DND-41 (cell line): ENCODE measurements at regions not wholly inside any gene's neighbourhood (a gene's known extent, or its start where the extent isn't known, plus 50 kb on each side); places are given as distances from the start of the nearest gene placed in this dataset.
"Not testable (repeated sequence)": the region's sequence is repeated elsewhere in the genome, so short reads cannot be mapped to it uniquely, and the experiment has no call there.

Experiments
- ATAC-seq: fragments of 200-7000 bp; cut with Tn5 transposase; 3 replicates; pipeline ENCODE4 v1.9.1; 2021; ENCODE audit warnings: low read depth; ENCODE audit not compliant: insufficient read depth
- DNase-seq: peaks from one replicate; pipeline ENCODE4 v3.0.0-alpha.2; 2020
- H2AFZ ChIP-seq: 2 replicates; pipeline ENCODE4 v1.6.0; 2012; ENCODE audit warnings: low read depth, low read length
- H3K27ac ChIP-seq: 2 replicates; pipeline ENCODE4 v1.5.1; 2012; ENCODE audit warnings: low read length, inconsistent platforms
- H3K27me3 ChIP-seq: fragments of 200-600 bp; sonication (generic); 2 replicates; pipeline ENCODE4 v1.6.0; 2012; ENCODE audit warnings: low read length, mild to moderate bottlenecking, inconsistent platforms; ENCODE audit not compliant: insufficient read depth, poor library complexity
- H3K36me3 ChIP-seq: 2 replicates; pipeline ENCODE4 v1.5.1; 2012; ENCODE audit warnings: low read length, inconsistent platforms; ENCODE audit not compliant: insufficient read depth
- H3K4me1 ChIP-seq: 2 replicates; pipeline ENCODE4 v1.5.1; 2012; ENCODE audit warnings: mild to moderate bottlenecking, low read length; ENCODE audit not compliant: insufficient read depth
- H3K4me2 ChIP-seq: 2 replicates; pipeline ENCODE4 v1.6.0; 2012; ENCODE audit warnings: mild to moderate bottlenecking, moderate library complexity, low read length, inconsistent platforms; ENCODE audit not compliant: insufficient read depth
- H3K4me3 ChIP-seq, 2 experiments: fragments of 200-600 bp in 1 of 2; shearing (Covaris generic) in 1 of 2; 2 replicates each; pipeline ENCODE4 v1.5.1; 2012 to 2016; ENCODE audit warnings: inconsistent platforms in 2 of 2, low read length in 2 of 2, mild to moderate bottlenecking in 2 of 2, low read depth in 1 of 2, moderate library complexity in 1 of 2
- H3K79me2 ChIP-seq: 2 replicates; pipeline ENCODE4 v1.6.0; 2012; ENCODE audit warnings: low read length, inconsistent platforms; ENCODE audit not compliant: insufficient read depth
- H3K9ac ChIP-seq: 2 replicates; pipeline ENCODE4 v1.6.0; 2012; ENCODE audit warnings: low read depth, mild to moderate bottlenecking, inconsistent platforms, low read length, moderate library complexity
- H3K9me3 ChIP-seq: 2 replicates; pipeline ENCODE4 v1.5.1; 2012; ENCODE audit warnings: low read length, moderate library complexity, mild to moderate bottlenecking, inconsistent platforms; ENCODE audit not compliant: insufficient read depth, severe bottlenecking
- H4K20me1 ChIP-seq: 2 replicates; pipeline ENCODE4 v1.6.0; 2012; ENCODE audit warnings: low read length; ENCODE audit not compliant: insufficient read depth
- EZH2 ChIP-seq: IDR thresholded peaks from 3 replicates; pipeline ENCODE4 v1.6.1; 2012; ENCODE audit warnings: borderline replicate concordance, low read depth, mild to moderate bottlenecking, moderate library complexity, low read length, inconsistent platforms; ENCODE audit not compliant: severe bottlenecking
- TF ChIP-seq, protein P1 (sequence below): IDR thresholded peaks from 2 replicates; pipeline ENCODE4 v1.5.1; 2012; ENCODE audit warnings: borderline replicate concordance, low read length, moderate library complexity, mild to moderate bottlenecking; ENCODE audit not compliant: poor library complexity, severe bottlenecking; ENCODE audit errors: extremely low read depth

DNA sequence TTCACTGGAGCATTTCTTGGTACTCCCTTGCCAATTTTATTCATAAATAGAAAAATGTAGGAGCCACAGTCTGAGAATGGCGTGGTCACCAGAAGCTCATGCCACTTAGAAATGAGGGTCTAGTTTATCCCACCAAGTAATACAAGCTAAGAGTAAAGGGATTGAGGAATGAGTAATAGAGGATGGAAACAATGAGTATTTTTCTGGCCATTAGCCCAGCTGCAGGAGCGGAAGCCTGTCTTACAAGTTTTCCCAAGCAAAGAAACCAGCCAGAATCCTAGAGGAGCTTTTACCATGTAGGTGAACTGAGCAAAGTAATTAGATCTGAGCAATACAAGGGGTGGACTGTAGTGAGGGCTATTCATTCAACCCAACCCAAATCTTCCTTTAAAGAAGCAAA lies 160.7 kb upstream of the NPY2R start:
- no peak overlapping the region for H3K9ac ChIP-seq
- no peaks in the 10 kb centered on the region for H3K36me3 ChIP-seq
- TF ChIP-seq, protein P1, sequence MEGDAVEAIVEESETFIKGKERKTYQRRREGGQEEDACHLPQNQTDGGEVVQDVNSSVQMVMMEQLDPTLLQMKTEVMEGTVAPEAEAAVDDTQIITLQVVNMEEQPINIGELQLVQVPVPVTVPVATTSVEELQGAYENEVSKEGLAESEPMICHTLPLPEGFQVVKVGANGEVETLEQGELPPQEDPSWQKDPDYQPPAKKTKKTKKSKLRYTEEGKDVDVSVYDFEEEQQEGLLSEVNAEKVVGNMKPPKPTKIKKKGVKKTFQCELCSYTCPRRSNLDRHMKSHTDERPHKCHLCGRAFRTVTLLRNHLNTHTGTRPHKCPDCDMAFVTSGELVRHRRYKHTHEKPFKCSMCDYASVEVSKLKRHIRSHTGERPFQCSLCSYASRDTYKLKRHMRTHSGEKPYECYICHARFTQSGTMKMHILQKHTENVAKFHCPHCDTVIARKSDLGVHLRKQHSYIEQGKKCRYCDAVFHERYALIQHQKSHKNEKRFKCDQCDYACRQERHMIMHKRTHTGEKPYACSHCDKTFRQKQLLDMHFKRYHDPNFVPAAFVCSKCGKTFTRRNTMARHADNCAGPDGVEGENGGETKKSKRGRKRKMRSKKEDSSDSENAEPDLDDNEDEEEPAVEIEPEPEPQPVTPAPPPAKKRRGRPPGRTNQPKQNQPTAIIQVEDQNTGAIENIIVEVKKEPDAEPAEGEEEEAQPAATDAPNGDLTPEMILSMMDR = no peak
- TF ChIP-seq EZH2 = no peak
- no peaks in the 10 kb centered on the region for H4K20me1 ChIP-seq
- H3K4me2 ChIP-seq = no peak overlapping the region
- DNase-seq (no peak), ATAC-seq (no peak)
- H3K9me3 ChIP-seq = no peaks in the 10 kb centered on the region
- H3K79me2 ChIP-seq = no peaks in the 10 kb centered on the region
- no peak overlapping the region for H3K4me3 ChIP-seq
- H3K27me3 ChIP-seq = no peaks in the 10 kb centered on the region
- H2AFZ ChIP-seq = no peak overlapping the region
- no peaks in the 10 kb centered on the region for H3K4me1 ChIP-seq
- no peak overlapping the region for H3K27ac ChIP-seq

DNA sequence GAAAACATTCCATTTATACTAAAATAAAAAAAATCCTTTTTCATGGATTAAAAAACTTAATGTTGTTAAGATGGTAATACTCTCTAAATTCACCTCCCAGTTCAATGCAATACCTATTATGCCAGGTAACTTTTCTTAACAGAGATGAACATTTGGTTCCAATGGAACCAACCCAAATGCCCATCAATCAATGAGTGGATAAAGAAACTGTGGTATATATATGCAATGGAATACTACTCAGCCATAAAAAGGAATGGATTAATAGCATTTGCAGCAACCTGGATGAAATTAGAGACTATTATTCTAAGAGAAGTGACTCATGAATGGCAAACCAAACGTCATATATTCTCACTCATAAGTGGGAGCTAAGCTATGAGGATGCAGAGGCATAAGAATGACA lies 154.4 kb upstream of the NPY2R start:
- not testable (repeated sequence) for H2AFZ ChIP-seq, DNase-seq, H3K4me3 ChIP-seq, ATAC-seq, H3K9me3 ChIP-seq, H3K4me2 ChIP-seq, H3K4me1 ChIP-seq, H4K20me1 ChIP-seq, H3K27me3 ChIP-seq, H3K27ac ChIP-seq, H3K36me3 ChIP-seq, H3K9ac ChIP-seq, H3K79me2 ChIP-seq

DNA sequence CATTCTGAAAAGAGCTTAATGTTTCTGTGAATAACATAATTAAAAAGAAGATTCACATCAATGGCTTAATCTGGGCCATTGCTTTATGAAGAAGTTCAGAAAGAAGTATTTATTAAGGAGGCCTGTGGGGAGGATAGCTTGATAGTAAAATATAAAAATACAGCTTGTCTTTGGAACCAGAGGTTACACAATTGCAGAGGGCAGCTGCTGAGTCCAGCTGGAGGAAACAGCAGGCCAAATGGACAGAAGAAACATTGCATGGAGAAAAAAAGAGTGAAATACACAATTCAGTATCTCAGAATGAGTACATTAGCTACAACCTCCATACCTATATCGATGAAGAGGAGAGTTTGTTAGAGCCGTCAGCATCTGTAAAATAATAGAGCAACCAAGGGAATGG lies 148.0 kb upstream of the NPY2R start:
- Histone ChIP-seq H3K36me3 (no peaks in the 10 kb centered on the region), H3K4me2 (no peak overlapping the region), H3K79me2 (no peaks in the 10 kb centered on the region), H3K4me1 (no peaks in the 10 kb centered on the region), H4K20me1 (no peaks in the 10 kb centered on the region), H2AFZ (no peak overlapping the region), H3K4me3 (no peak overlapping the region), H3K9me3 (no peaks in the 10 kb centered on the region), H3K27me3 (no peaks in the 10 kb centered on the region), H3K9ac (no peak overlapping the region), H3K27ac (no peak overlapping the region)
- ATAC-seq (no peak), DNase-seq (no peak)
- TF ChIP-seq, protein P1 = no peak
- TF ChIP-seq EZH2 = no peak

DNA sequence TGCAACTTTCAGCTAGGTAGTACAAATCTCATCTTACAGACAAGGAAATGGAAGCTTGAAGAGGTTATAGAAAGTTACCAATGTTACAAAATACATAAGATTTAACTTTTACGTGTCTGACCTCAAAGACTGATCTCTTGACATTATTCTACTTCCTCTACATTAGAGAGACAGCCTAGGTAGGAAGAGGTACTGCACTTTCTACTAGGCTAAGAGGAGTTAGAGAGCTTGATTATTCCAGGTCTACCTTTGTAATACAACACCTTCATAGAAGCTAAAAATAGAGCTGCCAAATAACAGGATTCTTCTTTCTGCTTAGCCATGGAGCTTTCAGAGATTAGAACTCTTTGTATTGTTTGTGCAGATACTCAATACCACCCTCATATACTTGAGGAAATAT lies 147.6 kb upstream of the NPY2R start:
- Histone ChIP-seq H3K9me3 (no peaks in the 10 kb centered on the region), H3K4me1 (no peaks in the 10 kb centered on the region), H3K9ac (no peak overlapping the region), H3K4me3 (no peak overlapping the region), H3K27ac (no peak overlapping the region), H4K20me1 (no peaks in the 10 kb centered on the region), H3K27me3 (no peaks in the 10 kb centered on the region), H3K79me2 (no peaks in the 10 kb centered on the region), H2AFZ (no peak overlapping the region), H3K4me2 (no peak overlapping the region), H3K36me3 (no peaks in the 10 kb centered on the region)
- no peak for DNase-seq
- TF ChIP-seq, protein P1 = no peak
- TF ChIP-seq EZH2 = no peak
- ATAC-seq = no peak
